Sigmoid colon (tissue), 6 donors: ENCODE measurements at regions not wholly inside any gene's neighbourhood (a gene's known extent, or its start where the extent isn't known, plus 50 kb on each side); places are given as distances from the start of the nearest gene placed in this dataset.

Experiments
- DNase-seq: peaks from one replicate; pipeline ENCODE4 v3.0.0-alpha.2; 2019
- H3K27ac ChIP-seq, 4 donors: fragments of 200-600 bp; sonication (generic); one replicate each; pipeline ENCODE4 v1.5.1; 2016 to 2019; ENCODE audit warnings: mild to moderate bottlenecking in 1 of 4
- H3K27me3 ChIP-seq, 3 donors: fragments of 200-600 bp; sonication (generic); one replicate each; pipeline ENCODE4 v1.5.1; 2019; ENCODE audit warnings: mild to moderate bottlenecking in 1 of 3
- H3K36me3 ChIP-seq, 4 donors: fragments of 200-600 bp; sonication (generic); one replicate each; pipeline ENCODE4 v1.5.1; 2016 to 2019
- H3K4me1 ChIP-seq, 4 donors: fragments of 200-600 bp; sonication (generic); one replicate each; pipeline ENCODE4 v1.5.1; 2017 to 2019
- H3K4me3 ChIP-seq, 4 donors: fragments of 200-600 bp; sonication (generic); one replicate each; pipeline ENCODE4 v1.5.1; 2017 to 2019; ENCODE audit warnings: mild to moderate bottlenecking in 2 of 4, moderate library complexity in 1 of 4
- H3K9me3 ChIP-seq, 4 donors: fragments of 200-600 bp in 3 of 4; sonication (generic) in 3 of 4; one replicate each; pipeline versions ENCODE4 v1.5.1 to v1.6.1; 2013 to 2019
- CTCF ChIP-seq, 4 experiments: fragments of 450-650 bp in 3 of 4; fragments of 200-600 bp in 1 of 4; IDR thresholded peaks; one replicate each; pipeline ENCODE4 v1.5.1; 2016 to 2019; ENCODE audit warnings: antibody characterized with exemption in 4 of 4, mild to moderate bottlenecking in 3 of 4, moderate library complexity in 2 of 4
- EP300 ChIP-seq, 4 donors: sonication (generic); formaldehyde crosslinking; IDR thresholded peaks; one replicate each; pipeline ENCODE4 v1.6.1; 2017; ENCODE audit warnings: antibody characterized with exemption in 4 of 4
- POLR2A ChIP-seq, 2 donors: fragments of 450-650 bp; IDR thresholded peaks; one replicate each; pipeline ENCODE4 v1.6.1; 2016; ENCODE audit warnings: antibody characterized with exemption in 2 of 2, mild to moderate bottlenecking in 2 of 2, moderate library complexity in 2 of 2
- POLR2AphosphoS5 ChIP-seq, 4 donors: sonication (generic); formaldehyde crosslinking; IDR thresholded peaks; one replicate each; pipeline ENCODE4 v1.6.1; 2017; ENCODE audit warnings: antibody characterized with exemption in 4 of 4
- WGBS, 2 donors: extraction: QIAGEN DNeasy Blood & Tissue Kit; methylation state at CpG; one replicate each; pipeline ENCODE4 v1.1.7; 2013; 5-methylcytosine and 5-hydroxymethylcytosine counted together
- intact Hi-C: fragments of 100-400 bp; cut with DNase I; formaldehyde crosslinking; loops from one replicate; pipeline ENCODE4 v1.15.1; 2023
- donor health status: healthy with polysubstance abuse.
- donor health status: healthy.

- WGBS, 2 donors, result 62 to 69% methylated on average over 3 of the region's 3 CpGs
- Histone ChIP-seq H3K4me3 (no peak overlapping the region), H3K9me3 (no peaks in the 10 kb centered on the region), H3K36me3 (no peaks in the 10 kb centered on the region), H3K27ac (no peak overlapping the region), H3K27me3 (no peaks in the 10 kb centered on the region), H3K4me1 (no peaks in the 10 kb centered on the region)
- no peak for DNase-seq
- TF ChIP-seq POLR2A (IDR thresholded peaks at IDR 0.05) (no peak), POLR2AphosphoS5 (IDR thresholded peaks at IDR 0.05) (no peak), CTCF (IDR thresholded peaks at IDR 0.05) (no peak), EP300 (IDR thresholded peaks at IDR 0.05) (no peak)
- intact Hi-C loops, result no loop called here
Measured at GRCh38 chr11:42012271-42012670, 552.8 kb upstream of the LRRC4C start.

GRCh38 chr11:42013656-42014201 is 554.3 kb upstream of the LRRC4C start:
- intact Hi-C loops, result no loop called here
- no peaks in the 10 kb centered on the region for H3K4me1 ChIP-seq
- no peak overlapping the region for H3K27ac ChIP-seq
- H3K27me3 ChIP-seq, result no peaks in the 10 kb centered on the region
- H3K36me3 ChIP-seq, result no peaks in the 10 kb centered on the region
- H3K4me3 ChIP-seq, result no peak overlapping the region
- H3K9me3 ChIP-seq, result no peaks in the 10 kb centered on the region
- TF ChIP-seq EP300 (IDR thresholded peaks at IDR 0.05) (no peak), CTCF (IDR thresholded peaks at IDR 0.05) (no peak), POLR2A (IDR thresholded peaks at IDR 0.05) (no peak), POLR2AphosphoS5 (IDR thresholded peaks at IDR 0.05) (no peak)
- DNase-seq, result no peak
- WGBS, 2 donors, result 85 to 88% methylated on average over 6 of the region's 6 CpGs

- WGBS, 2 donors, result 85 to 98% methylated on average over 2 of the region's 2 CpGs
- Histone ChIP-seq H3K27ac (no peak overlapping the region), H3K36me3 (no peaks in the 10 kb centered on the region), H3K9me3 (no peaks in the 10 kb centered on the region), H3K27me3 (no peaks in the 10 kb centered on the region), H3K4me1 (peaks cover 0 to 13% (median 5%) of the 10 kb centered on the region in 4 donors), H3K4me3 (no peak overlapping the region)
- intact Hi-C loops, result no loop called here
- DNase-seq, result no peak
- no peak for TF ChIP-seq POLR2A (IDR thresholded peaks at IDR 0.05)
- TF ChIP-seq POLR2AphosphoS5 (IDR thresholded peaks at IDR 0.05), result no peak
- no peak for TF ChIP-seq CTCF (IDR thresholded peaks at IDR 0.05)
- TF ChIP-seq EP300 (IDR thresholded peaks at IDR 0.05), result no peak
Measured at GRCh38 chr11:42021911-42022310, 562.5 kb upstream of the LRRC4C start.

- peaks cover 0 to 13% (median 5%) of the 10 kb centered on the region in 4 donors for H3K4me1 ChIP-seq
Measured at GRCh38 chr11:42023267-42023666, 563.8 kb upstream of the LRRC4C start.

GRCh38 chr11:42025121-42025803 is 565.8 kb upstream of the LRRC4C start:
- Histone ChIP-seq H3K27me3 (no peaks in the 10 kb centered on the region), H3K27ac (no peak overlapping the region), H3K36me3 (no peaks in the 10 kb centered on the region), H3K4me1 (peaks cover 0 to 13% (median 5%) of the 10 kb centered on the region in 4 donors), H3K4me3 (no peak overlapping the region), H3K9me3 (no peaks in the 10 kb centered on the region)
- intact Hi-C loops, result no loop called here
- no peak for DNase-seq
- 59 to 80% methylated on average over 4 of the region's 4 CpGs for WGBS, 2 donors
- TF ChIP-seq POLR2AphosphoS5 (IDR thresholded peaks at IDR 0.05) (no peak), CTCF (IDR thresholded peaks at IDR 0.05) (no peak), POLR2A (IDR thresholded peaks at IDR 0.05) (no peak), EP300 (IDR thresholded peaks at IDR 0.05) (no peak)

More at GRCh38 chr11:42023267-42023666, 563.8 kb upstream of the LRRC4C start:
- Histone ChIP-seq H3K4me3 (no peak overlapping the region), H3K36me3 (no peaks in the 10 kb centered on the region), H3K27me3 (no peaks in the 10 kb centered on the region), H3K27ac (peak overlapping the region in 1 of 4 donors; percentile 6), H3K9me3 (no peaks in the 10 kb centered on the region)
- no peak for DNase-seq
- intact Hi-C loops, result no loop called here
- no peak for TF ChIP-seq POLR2AphosphoS5 (IDR thresholded peaks at IDR 0.05)
